Hepatocyte (in vitro differentiated cells): ENCODE measurements at regions not wholly inside any gene's neighbourhood (a gene's known extent, or its start where the extent isn't known, plus 50 kb on each side); places are given as distances from the start of the nearest gene placed in this dataset.

Source experiments
- DNase-seq: peaks from one replicate; pipeline ENCODE4 v3.0.0-alpha.2; 2016; ENCODE audit warnings: low spot score
- H2AFZ ChIP-seq: fragments of 200-600 bp; sonication (generic); 2 replicates; pipeline ENCODE4 v1.6.0; 2016; ENCODE audit warnings: antibody characterized with exemption, mild to moderate bottlenecking
- H3K27ac ChIP-seq: fragments of 200-600 bp; sonication (generic); 2 replicates; pipeline ENCODE4 v1.5.1; 2016; ENCODE audit warnings: mild to moderate bottlenecking
- H3K27me3 ChIP-seq: fragments of 200-600 bp; sonication (generic); 2 replicates; pipeline ENCODE4 v1.6.1; 2016
- H3K36me3 ChIP-seq: fragments of 200-600 bp; sonication (generic); replicated peaks from 2 replicates; pipeline ENCODE4 v1.5.1; 2016; ENCODE audit warnings: low read depth; ENCODE audit not compliant: insufficient read depth
- H3K4me1 ChIP-seq: fragments of 200-600 bp; sonication (generic); 2 replicates; pipeline ENCODE4 v1.5.1; 2016; ENCODE audit warnings: mild to moderate bottlenecking, moderate library complexity; ENCODE audit not compliant: insufficient read depth
- H3K4me2 ChIP-seq: fragments of 200-600 bp; sonication (generic); 2 replicates; pipeline ENCODE4 v1.6.0; 2016
- H3K4me3 ChIP-seq: fragments of 200-600 bp; sonication (generic); 2 replicates; pipeline ENCODE4 v1.5.1; 2016; ENCODE audit warnings: mild to moderate bottlenecking
- H3K79me2 ChIP-seq: fragments of 200-600 bp; sonication (generic); 2 replicates; pipeline ENCODE4 v1.6.0; 2017; ENCODE audit warnings: mild to moderate bottlenecking
- H3K9me2 ChIP-seq: fragments of 200-600 bp; sonication (generic); replicated peaks from 2 replicates; pipeline ENCODE4 v1.6.0; 2017; ENCODE audit warnings: mild to moderate bottlenecking; ENCODE audit not compliant: insufficient read depth
- H3K9me3 ChIP-seq: fragments of 200-600 bp; sonication (generic); 2 replicates; pipeline ENCODE4 v1.5.1; 2016; ENCODE audit warnings: low read depth, mild to moderate bottlenecking
- H4K20me1 ChIP-seq: fragments of 200-600 bp; sonication (generic); 2 replicates; pipeline ENCODE4 v1.6.0; 2016; ENCODE audit warnings: mild to moderate bottlenecking; ENCODE audit not compliant: insufficient read depth, poor library complexity, severe bottlenecking
- EZH2 ChIP-seq: fragments of 200-600 bp; sonication (generic); IDR thresholded peaks from 2 replicates; pipeline ENCODE4 v1.6.1; 2016; ENCODE audit warnings: antibody characterized with exemption, mild to moderate bottlenecking, borderline replicate concordance
- EZH2phosphoT487 ChIP-seq: fragments of 200-600 bp; sonication (generic); IDR thresholded peaks from one replicate; pipeline ENCODE4 v1.6.1; 2018; ENCODE audit warnings: antibody characterized with exemption, mild to moderate bottlenecking, low read depth, moderate library complexity; ENCODE audit not compliant: unreplicated experiment, severe bottlenecking
- WGBS: methylation state at CpG from one replicate; pipeline ENCODE4 v1.1.6; 2016; ENCODE audit warnings: low lambda C conversion rate; ENCODE audit errors: missing lambda C conversion rate; 5-methylcytosine and 5-hydroxymethylcytosine counted together
- TF ChIP-seq, protein P1 (sequence below): fragments of 200-600 bp; sonication (generic); IDR thresholded peaks from 2 replicates; pipeline ENCODE4 v1.5.1; 2016; ENCODE audit warnings: antibody characterized with exemption, mild to moderate bottlenecking; ENCODE audit not compliant: poor library complexity

DNA sequence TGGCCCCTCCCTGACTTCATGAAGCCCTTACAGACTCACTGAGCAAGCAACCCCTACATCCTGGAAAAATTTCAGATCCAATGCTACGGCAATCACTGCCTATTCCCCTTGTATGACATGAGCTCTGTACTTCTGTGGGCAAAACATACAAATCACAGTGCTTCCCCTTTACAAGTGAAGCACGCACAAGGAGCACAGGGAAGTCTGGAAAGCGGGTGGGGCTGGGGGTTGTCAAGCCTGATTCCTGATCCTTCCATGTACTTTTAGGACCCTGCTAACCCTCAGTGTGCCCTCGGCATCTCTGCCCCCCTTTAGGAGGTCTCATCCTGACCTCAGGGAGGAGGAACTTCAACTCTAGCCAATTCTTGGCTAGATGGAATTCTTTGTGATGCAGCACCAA lies 405.7 kb upstream of the POU3F1 start:
- DNase-seq, result no peak
- H3K9me3 ChIP-seq, result no peaks in the 10 kb centered on the region
- H3K27me3 ChIP-seq, result no peaks in the 10 kb centered on the region
- H3K9me2 ChIP-seq, result no peaks in the 10 kb centered on the region
- no peaks in the 10 kb centered on the region for H3K36me3 ChIP-seq
- H3K4me1 ChIP-seq, result no peaks in the 10 kb centered on the region
- no peaks in the 10 kb centered on the region for H4K20me1 ChIP-seq
- WGBS, result 88% methylated on average over 4 of the region's 4 CpGs
- H2AFZ ChIP-seq, result no peak overlapping the region
- H3K27ac ChIP-seq, result no peak overlapping the region
- H3K4me3 ChIP-seq, result no peak overlapping the region
- TF ChIP-seq, protein P1, sequence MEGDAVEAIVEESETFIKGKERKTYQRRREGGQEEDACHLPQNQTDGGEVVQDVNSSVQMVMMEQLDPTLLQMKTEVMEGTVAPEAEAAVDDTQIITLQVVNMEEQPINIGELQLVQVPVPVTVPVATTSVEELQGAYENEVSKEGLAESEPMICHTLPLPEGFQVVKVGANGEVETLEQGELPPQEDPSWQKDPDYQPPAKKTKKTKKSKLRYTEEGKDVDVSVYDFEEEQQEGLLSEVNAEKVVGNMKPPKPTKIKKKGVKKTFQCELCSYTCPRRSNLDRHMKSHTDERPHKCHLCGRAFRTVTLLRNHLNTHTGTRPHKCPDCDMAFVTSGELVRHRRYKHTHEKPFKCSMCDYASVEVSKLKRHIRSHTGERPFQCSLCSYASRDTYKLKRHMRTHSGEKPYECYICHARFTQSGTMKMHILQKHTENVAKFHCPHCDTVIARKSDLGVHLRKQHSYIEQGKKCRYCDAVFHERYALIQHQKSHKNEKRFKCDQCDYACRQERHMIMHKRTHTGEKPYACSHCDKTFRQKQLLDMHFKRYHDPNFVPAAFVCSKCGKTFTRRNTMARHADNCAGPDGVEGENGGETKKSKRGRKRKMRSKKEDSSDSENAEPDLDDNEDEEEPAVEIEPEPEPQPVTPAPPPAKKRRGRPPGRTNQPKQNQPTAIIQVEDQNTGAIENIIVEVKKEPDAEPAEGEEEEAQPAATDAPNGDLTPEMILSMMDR, result no peak
- TF ChIP-seq EZH2 (no peak), EZH2phosphoT487 (no peak)
- H3K79me2 ChIP-seq, result no peaks in the 10 kb centered on the region
- no peak overlapping the region for H3K4me2 ChIP-seq

- Histone ChIP-seq H3K9me3 (no peaks in the 10 kb centered on the region), H2AFZ (no peak overlapping the region), H3K27ac (no peak overlapping the region), H3K9me2 (no peaks in the 10 kb centered on the region), H3K79me2 (no peaks in the 10 kb centered on the region), H3K36me3 (no peaks in the 10 kb centered on the region), H3K27me3 (no peaks in the 10 kb centered on the region), H4K20me1 (no peaks in the 10 kb centered on the region), H3K4me3 (no peak overlapping the region), H3K4me2 (no peak overlapping the region), H3K4me1 (no peaks in the 10 kb centered on the region)
- TF ChIP-seq, protein P1, result no peak
- TF ChIP-seq EZH2 (no peak), EZH2phosphoT487 (no peak)
- peak; percentile 20 for DNase-seq
- WGBS, result 26% methylated on average over 3 of the region's 3 CpGs
Observed at GRCh38 chr1:38451541-38451993, 405.0 kb upstream of the POU3F1 start.

DNA sequence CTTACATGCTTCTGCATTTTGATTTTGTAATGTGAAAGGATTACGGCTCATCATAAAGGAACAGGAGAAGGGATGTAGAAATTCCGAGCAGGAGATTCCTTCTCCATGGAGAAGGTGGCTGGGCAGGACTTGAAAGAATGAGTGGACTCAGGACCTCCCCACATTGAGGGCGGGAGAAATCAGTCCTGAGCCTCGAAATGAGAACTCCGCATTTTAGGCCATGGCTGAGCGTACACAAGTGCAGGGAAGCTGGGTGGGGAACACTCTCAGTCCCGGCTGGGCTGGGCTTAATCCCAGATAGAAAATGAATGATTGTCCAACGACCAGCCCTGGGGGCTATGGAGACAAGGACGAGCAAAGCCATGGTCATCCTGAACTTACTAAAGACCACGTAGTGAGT lies 402.3 kb upstream of the POU3F1 start:
- Histone ChIP-seq H3K36me3 (no peaks in the 10 kb centered on the region), H4K20me1 (no peaks in the 10 kb centered on the region), H3K27me3 (peaks cover 5% of the 10 kb centered on the region), H3K79me2 (no peaks in the 10 kb centered on the region), H3K4me2 (no peak overlapping the region), H3K9me3 (no peaks in the 10 kb centered on the region), H3K4me1 (no peaks in the 10 kb centered on the region), H3K27ac (no peak overlapping the region), H3K4me3 (no peak overlapping the region), H3K9me2 (no peaks in the 10 kb centered on the region), H2AFZ (no peak overlapping the region)
- no peak for TF ChIP-seq EZH2phosphoT487
- TF ChIP-seq, protein P1, result no peak
- no peak for TF ChIP-seq EZH2
- no peak for DNase-seq
- WGBS, result 83% methylated on average over 10 of the region's 10 CpGs

DNA sequence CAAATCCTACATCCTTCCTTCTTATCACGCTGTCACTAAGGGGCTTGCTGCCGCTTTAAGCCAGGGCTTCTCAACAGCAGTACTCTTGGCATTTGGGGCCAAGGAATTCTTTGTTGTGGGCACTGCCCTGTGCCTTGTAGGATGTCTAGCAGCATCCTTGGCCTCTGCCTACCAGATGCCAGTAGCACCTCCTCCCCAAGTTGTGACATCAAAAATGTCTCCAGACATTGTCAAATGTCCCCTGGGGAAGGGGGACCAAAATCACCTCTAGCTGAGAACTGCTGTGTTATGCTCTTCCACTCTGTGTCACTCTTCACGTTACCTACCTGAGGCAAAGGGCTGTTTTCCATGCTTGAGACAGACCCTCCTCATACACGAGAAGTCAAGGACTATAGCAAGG lies 400.3 kb upstream of the POU3F1 start:
- TF ChIP-seq EZH2phosphoT487, result no peak
- TF ChIP-seq EZH2, result no peak
- TF ChIP-seq, protein P1, result no peak
- Histone ChIP-seq H3K4me2 (no peak overlapping the region), H3K4me1 (no peaks in the 10 kb centered on the region), H3K4me3 (no peak overlapping the region), H3K27ac (no peak overlapping the region), H3K9me3 (no peaks in the 10 kb centered on the region), H3K79me2 (no peaks in the 10 kb centered on the region), H3K36me3 (no peaks in the 10 kb centered on the region), H4K20me1 (no peaks in the 10 kb centered on the region), H3K9me2 (no peaks in the 10 kb centered on the region), H2AFZ (no peak overlapping the region), H3K27me3 (peaks cover 7% of the 10 kb centered on the region)
- 86% methylated on average over 4 of the region's 4 CpGs for WGBS
- DNase-seq, result no peak
